ENCODE measurements at regions not wholly inside any gene's neighbourhood (a gene's known extent, or its start where the extent isn't known, plus 50 kb on each side); places are given as distances from the start of the nearest gene placed in this dataset.

DNA sequence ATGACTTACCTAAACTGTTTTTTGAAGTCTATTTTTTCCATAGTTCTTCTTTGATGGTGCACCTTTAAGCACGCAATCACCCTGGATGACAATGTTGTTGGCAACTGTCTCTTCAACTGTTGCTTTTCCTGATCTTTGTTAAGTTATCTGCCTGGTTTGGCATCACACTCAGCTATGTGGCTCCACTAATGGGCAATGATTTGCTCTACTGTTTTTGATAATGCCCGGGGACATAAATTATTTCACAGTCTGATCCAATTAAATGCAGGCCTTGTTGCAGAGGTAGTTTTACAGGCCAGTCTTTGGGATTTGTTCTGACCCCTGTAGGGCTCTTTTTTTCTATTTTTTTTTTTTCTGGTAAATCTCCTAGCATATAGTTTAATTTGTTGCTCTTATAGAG lies 436.3 kb downstream of the ZNF385D start:
- Histone ChIP-seq H3K4me1 (replicated peaks in 1 of 4; ENCODE audit: control insufficient read depth in 3 of 4, insufficient read depth in 4 of 4, low read length in 3 of 4) (no peaks in the 10 kb centered on the region), H4K20me1 (replicated peaks in 1 of 2; ENCODE audit: control insufficient read depth in 1 of 2, insufficient read depth in 2 of 2, low read length in 2 of 2) (no peaks in the 10 kb centered on the region), H3K27ac (ENCODE audit: low read depth, low read length) (no peak overlapping the region), H3K9me3 (ENCODE audit: insufficient read depth in 2 of 2, low read depth in 1 of 2, low read length in 1 of 2) (no peaks in the 10 kb centered on the region), H3K36me3 (ENCODE audit: control insufficient read depth in 2 of 4, insufficient read depth in 4 of 4, low read length in 3 of 4) (no peaks in the 10 kb centered on the region), H3K9ac (replicated peaks in 1 of 4; ENCODE audit: extremely low read depth in 1 of 4, low read depth in 3 of 4, low read length in 3 of 4) (no peak overlapping the region), H2AFZ (ENCODE audit: low read length) (no peak overlapping the region), H3K4ac (replicated peaks; ENCODE audit: insufficient read length, low read depth, low read length) (no peak overlapping the region), H4K8ac (ENCODE audit: extremely low read depth, insufficient read depth, low read length) (no peak overlapping the region), H4K5ac (ENCODE audit: insufficient read length, low read depth, low read length) (no peak overlapping the region), H3K4me3 (ENCODE audit: extremely low read depth in 1 of 4, insufficient read depth in 2 of 4, low read depth in 3 of 4, low read length in 4 of 4) (no peak overlapping the region), H4K91ac (replicated peaks; ENCODE audit: insufficient read length, low read length) (no peak overlapping the region), H2BK120ac (replicated peaks; ENCODE audit: low read depth, low read length) (no peak overlapping the region), H2BK5ac (ENCODE audit: low read depth, low read length) (no peak overlapping the region), H2BK20ac (ENCODE audit: low read length) (no peak overlapping the region), H3K27me3 (replicated peaks in 1 of 4; ENCODE audit: control insufficient read depth in 3 of 4, extremely low read depth in 1 of 4, insufficient read depth in 3 of 4, low read length in 3 of 4) (no peaks in the 10 kb centered on the region), H2BK12ac (ENCODE audit: low read depth, low read length) (no peak overlapping the region), H3K4me2 (ENCODE audit: insufficient read depth in 1 of 2, low read depth in 2 of 2, low read length in 2 of 2) (no peak overlapping the region), H3K23me2 (ENCODE audit: low read depth, low read length) (no peaks in the 10 kb centered on the region), H3K79me2 (ENCODE audit: control insufficient read depth in 1 of 2, insufficient read depth in 2 of 2, low read length in 2 of 2) (no peaks in the 10 kb centered on the region), H2BK15ac (ENCODE audit: low read length) (no peak overlapping the region), H3K14ac (ENCODE audit: insufficient read length) (no peak overlapping the region), H3K23ac (ENCODE audit: insufficient read length) (no peak overlapping the region), H3K79me1 (ENCODE audit: low read depth, low read length) (no peaks in the 10 kb centered on the region), H2AK5ac (ENCODE audit: low read depth, low read length) (no peak overlapping the region), H3K18ac (ENCODE audit: extremely low read depth, low read length) (no peak overlapping the region), H3K56ac (replicated peaks; ENCODE audit: insufficient read length, low read depth, low read length) (no peak overlapping the region)
- WGBS, 2 experiments (ENCODE audit: extremely low coverage in 1 of 2, insufficient coverage in 1 of 2, insufficient read length in 1 of 2, insufficient replicate concordance in 2 of 2, low coverage in 1 of 2, low lambda C conversion rate in 2 of 2, missing lambda C conversion rate in 1 of 2) = 60% methylated on average over 2 of the region's 2 CpGs; no CpG with 5 or more reads in 1 of the 2 experiments
- POLR2A ChIA-PET (ENCODE audit: partially characterized antibody) = no interaction called here
- DNase-seq (ENCODE audit: low read depth in 1 of 2, low spot score in 2 of 2) (no peak), FAIRE-seq (no peak)
- no peak for TF ChIP-seq NANOG (IDR thresholded peaks at IDR 0.05; ENCODE audit: insufficient read depth, low read depth, low read length, poor library complexity, severe bottlenecking)
- TF ChIP-seq SP4 (IDR thresholded peaks at IDR 0.05; ENCODE audit: low read length) = no peak
- TF ChIP-seq, protein P1, sequence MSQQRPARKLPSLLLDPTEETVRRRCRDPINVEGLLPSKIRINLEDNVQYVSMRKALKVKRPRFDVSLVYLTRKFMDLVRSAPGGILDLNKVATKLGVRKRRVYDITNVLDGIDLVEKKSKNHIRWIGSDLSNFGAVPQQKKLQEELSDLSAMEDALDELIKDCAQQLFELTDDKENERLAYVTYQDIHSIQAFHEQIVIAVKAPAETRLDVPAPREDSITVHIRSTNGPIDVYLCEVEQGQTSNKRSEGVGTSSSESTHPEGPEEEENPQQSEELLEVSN (IDR thresholded peaks at IDR 0.05) = no peak
- TF ChIP-seq SIX5 (IDR thresholded peaks at IDR 0.05; ENCODE audit: low read depth, low read length) = no peak
- no peak for TF ChIP-seq CTBP2 (IDR thresholded peaks at IDR 0.05; ENCODE audit: borderline replicate concordance, insufficient read depth, insufficient read length, low read length)
- TF ChIP-seq RBBP5 (IDR thresholded peaks at IDR 0.05; ENCODE audit: borderline replicate concordance, low read depth, low read length) = no peak
- TF ChIP-seq SRF (IDR thresholded peaks at IDR 0.05; ENCODE audit: low read depth, low read length) = no peak
- no peak for TF ChIP-seq SIN3A (conservative IDR thresholded peaks at IDR 0.05 in 1 of 2, IDR thresholded peaks at IDR 0.05 in 1 of 2; ENCODE audit: low read depth in 1 of 2, low read length in 2 of 2)
- TF ChIP-seq TCF12 (IDR thresholded peaks at IDR 0.05; ENCODE audit: low read depth, low read length) = no peak
- TF ChIP-seq HDAC6 (IDR thresholded peaks at IDR 0.05; ENCODE audit: low read depth, low read length) = no peak
- TF ChIP-seq YY1 (IDR thresholded peaks at IDR 0.05; ENCODE audit: low read depth, low read length) = no peak
- no peak for TF ChIP-seq HDAC2 (IDR thresholded peaks at IDR 0.05; ENCODE audit: borderline replicate concordance in 1 of 2, low read depth in 2 of 2, low read length in 2 of 2)
- CTCF ChIA-PET (ENCODE audit: partially characterized antibody) = no interaction called here
